M059J (cell line): ENCODE measurements at regions not wholly inside any gene's neighbourhood (a gene's known extent, or its start where the extent isn't known, plus 50 kb on each side); places are given as distances from the start of the nearest gene placed in this dataset.
A peak's percentile ranks its signal among the peaks of the same experiment; 100 is the strongest.

Experiments
- DNase-seq: peaks from one replicate; pipeline ENCODE4 v3.0.0-alpha.2; 2012; ENCODE audit warnings: low read depth

DNA sequence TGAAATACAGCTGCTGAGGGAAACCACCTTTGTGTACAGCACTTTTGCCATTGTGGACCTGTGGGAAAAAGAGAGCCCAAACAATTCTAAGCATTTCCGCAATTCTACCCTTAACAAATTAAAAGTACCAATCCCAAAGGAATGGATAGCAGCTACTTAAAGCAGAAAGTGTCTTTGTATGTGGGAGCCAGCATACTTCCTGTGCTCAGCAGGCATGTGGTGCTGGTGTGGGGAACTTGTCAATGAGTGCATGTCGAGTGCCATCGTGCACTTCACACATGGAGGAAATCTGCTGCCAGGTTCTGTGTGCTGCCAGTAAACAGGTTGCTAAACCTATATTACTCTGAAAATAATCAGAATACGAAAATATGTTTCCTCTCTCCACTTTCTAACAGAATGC, 399.0 kb downstream of the LRRC70 start:
- DNase-seq, result no peak

DNA sequence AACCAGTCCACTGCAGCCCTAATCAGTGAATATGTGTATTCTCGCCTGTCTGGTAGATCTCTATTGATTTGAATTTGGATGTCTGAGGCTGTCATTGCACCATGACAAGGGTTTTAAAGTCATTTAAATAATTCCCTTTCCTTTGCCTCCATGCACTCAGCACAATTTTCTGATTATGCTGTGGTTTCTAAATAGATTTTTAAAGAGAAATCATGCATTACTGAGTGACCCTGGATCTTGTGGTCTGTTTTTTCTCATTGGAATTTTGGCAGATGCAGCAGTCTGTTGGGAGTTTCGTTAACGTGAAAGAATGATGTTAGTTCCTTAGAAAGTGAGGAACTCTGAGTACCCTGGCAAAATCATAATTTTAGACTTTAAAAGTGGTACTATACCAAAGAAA, 396.0 kb downstream of the LRRC70 start:
- no peak for DNase-seq

DNA sequence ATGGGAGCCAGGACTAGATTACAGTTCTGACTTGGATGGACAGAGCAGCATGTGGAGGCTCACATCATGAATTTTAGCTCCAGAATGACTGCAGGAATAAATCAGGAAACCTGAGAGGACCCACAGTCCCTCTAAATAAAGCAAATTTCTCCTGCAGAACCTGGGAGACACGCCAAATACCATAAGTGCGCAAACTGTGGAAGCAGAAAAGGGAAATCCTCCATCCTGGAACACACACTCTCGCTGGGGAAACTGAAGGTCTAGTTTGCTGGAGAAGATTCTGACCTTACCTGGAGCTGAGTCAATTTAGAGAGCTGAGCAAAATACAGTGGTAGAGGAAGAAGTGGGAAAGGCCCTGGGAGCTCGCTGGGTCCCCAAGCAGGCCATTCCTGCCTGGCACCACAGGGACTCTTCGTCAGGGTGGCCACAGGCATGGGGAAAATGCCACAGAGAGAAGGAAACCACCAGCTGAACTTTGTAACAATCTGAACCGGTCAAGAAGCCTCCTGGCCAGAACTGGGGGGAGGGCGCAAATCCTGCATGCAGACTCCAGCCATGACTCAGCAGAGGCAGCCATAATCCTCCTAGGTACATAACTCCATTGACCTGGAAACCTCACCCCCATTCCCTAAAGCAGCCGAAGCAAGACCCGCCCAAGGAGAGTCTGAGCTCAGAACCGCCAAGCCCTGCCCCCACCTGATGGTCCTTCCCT, 390.9 kb downstream of the LRRC70 start:
- peak; percentile 22 for DNase-seq

DNA sequence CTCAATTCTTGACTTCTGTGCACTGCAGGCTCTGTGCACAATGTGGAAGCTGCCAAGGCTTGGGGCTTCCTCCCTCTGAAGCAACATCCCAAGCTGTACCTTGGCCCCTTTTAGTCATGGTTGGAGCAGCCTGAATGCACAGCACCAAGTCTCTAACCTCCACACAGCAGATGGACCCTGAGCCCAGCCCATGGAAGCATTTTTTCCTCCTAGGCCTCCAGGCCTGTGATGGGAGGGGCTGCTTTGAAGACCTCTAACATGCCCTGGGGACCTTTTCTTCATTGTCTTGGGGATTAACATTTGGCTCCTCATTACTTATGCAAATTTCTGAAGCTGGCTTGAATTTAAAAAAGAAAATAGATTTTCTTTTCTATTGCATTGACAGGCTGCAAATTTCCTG, 385.8 kb downstream of the LRRC70 start:
- no peak for DNase-seq

DNA sequence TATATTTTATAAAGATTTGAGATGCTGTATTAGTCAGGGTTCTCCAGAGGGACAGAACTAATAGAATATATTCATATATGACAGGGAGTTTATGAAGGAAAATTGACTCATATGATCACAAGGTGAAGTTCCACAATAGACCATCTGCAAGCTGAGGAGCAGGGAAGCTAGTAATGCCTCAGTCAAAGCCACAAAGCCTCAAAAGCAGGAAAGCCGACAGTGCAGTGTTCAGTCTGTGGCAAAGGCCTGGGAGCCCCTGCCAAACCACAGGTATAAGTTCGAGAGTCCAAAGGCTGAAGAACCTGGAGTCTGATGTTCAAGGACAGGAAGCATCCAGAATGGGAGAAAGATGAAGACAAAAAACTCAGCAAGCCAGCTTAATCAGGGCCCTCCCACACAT, 382.2 kb downstream of the LRRC70 start:
- no peak for DNase-seq

DNA sequence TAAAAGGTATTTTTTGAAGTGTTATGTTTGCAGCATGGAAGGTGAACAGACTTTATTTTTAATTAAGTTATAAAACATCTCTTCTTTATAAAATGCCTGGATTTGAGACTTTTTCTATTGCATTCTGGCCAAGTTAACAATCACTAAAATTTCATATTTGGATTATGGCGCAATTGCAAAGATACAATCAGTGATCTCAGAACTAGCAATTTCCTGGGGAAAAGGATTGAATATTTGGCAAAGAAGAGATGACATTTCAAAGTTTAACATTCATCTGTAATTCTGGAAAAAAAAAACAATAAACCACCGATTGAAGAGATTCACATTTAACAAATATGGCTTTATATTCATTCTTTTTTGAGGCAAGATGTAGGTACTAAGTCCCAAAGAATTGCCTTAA, 378.0 kb downstream of the LRRC70 start:
- no peak for DNase-seq

DNA sequence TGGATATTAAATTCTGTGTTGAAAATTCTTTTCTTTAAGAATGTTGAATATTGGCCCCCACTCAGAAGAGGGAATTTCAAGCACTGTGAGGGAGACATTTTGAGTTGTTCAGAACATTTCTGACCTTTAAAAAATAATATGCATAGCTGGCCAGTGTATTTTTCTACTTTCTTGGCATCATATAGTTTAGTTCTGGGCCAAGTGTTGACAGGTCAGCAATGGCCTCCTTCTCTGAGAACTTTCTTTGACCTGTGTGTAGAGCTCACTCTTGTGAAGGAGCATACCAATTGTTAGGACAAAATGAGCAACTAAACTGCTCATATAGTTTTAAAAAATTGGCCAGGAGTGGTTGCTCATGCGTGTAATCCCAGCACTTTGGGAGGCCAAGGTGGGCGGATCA, 376.0 kb downstream of the LRRC70 start:
- DNase-seq, result no peak

DNA sequence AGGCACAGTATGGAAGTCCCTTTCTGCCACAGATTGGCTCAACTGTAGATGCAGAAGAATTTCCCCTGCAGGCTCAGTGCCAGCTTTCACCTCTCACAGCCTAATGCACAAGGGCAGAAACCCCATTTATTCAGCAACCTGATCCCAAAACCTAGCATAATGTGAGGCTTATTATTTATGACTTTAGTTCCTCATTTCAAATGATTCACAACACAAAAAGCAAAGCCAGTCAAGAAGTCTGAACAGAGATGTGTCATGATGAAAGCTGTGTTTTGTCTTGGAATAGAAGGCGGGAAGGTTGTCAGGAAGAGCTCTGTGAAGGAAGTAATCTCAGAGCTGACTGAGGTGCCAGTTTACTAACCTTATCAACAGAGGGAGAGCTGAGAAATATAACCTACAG, 369.7 kb downstream of the LRRC70 start:
- DNase-seq, result no peak

DNA sequence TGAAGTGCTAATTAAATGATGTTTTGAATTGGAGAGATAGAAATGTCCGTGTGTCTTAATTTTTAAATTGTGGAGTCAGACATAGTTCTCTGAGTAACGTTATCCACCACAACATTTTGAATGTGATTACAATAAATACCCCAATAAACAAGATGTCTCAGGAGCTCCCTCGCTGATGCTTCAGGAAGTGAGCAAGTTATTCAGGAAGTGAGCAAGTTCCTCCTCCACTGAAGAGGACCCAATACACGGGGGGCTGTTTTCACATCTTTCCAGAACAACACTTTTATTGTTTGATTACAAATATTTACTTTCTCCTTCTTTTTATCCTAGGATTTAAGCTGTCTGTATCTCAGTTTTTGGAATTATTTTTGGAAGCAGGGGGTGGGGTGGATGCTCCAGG, 363.8 kb downstream of the LRRC70 start:
- no peak for DNase-seq

DNA sequence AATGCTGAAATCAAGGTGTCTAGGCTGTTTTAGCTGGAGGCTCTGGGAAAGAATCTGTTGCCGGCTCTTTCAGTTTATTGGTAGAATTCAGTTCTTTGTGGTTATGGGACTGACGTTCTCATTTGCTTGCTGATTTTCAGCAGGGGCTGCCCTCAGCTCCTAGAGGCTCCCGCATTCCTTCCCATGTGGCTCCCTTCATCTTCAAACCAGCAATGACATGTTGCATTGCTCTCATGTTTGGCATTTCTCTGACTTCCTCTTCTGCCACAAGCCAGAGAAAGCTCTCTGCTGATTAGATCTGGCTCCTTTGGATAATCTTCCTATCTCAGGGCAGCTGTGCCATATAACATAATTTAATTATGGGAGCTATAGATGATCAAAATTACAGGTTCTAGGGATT, 360.3 kb downstream of the LRRC70 start:
- no peak for DNase-seq

DNA sequence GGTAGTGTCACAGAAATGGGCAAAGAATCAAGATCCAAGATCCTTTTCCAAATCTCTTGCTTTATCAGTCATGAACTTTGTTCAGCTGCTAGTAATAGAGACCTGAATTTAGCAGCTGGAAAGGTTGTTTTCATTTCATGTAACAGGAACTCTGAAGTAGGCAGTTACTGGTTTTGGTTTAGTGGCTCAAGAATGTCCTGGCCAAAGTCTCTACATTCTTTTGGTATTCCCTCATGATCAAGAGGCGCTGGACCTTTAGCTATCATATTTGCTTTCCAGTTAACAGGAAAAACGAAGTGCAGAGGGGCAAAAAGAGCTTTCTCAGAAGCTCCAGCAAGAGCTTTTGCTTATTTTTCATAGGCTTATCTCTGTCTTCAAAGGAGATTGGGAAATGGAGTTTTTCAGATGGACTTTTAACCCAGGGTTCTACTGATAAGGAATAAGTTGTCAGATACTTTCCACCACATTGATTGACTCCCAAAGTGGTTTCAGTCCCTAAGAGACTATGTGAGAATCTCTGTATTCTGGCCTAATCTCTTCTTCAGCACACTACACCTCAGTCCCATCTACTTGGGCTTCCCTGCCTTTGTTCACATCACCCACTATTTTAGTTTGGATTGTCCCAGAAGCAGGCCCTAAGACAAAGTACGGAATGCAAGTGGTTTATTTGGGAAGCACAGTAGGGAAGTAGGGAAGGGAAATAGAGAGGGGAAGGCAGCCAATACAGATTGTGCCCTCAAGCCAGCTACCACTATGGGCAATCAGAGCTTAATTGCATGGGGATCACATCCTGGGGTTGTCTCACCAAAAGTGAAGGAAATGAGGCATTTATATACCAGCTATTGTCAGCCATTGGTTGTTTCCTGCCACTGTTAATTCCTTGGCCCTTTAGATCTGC, 359.3 kb downstream of the LRRC70 start:
- peak; percentile 4 for DNase-seq

DNA sequence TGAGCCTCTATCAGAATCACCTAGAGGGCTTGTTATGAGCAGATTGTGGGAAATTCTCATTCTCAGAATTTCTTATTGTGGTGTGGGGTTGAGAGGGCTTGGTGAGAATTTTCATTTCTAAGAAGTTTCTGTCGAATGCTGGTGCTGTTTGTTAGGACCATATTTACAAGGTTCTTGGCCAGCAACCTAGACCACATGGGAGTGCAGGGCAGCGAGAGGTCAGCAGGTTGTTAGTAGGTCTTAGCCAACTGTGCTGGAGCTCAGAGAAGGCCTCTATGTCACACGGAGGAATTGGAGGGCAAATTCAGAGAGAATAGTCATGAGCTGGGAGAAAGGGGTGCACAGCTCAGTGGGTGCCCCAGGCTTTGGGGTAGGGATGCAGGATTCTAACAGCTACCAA, 357.0 kb downstream of the LRRC70 start:
- DNase-seq, result no peak

DNA sequence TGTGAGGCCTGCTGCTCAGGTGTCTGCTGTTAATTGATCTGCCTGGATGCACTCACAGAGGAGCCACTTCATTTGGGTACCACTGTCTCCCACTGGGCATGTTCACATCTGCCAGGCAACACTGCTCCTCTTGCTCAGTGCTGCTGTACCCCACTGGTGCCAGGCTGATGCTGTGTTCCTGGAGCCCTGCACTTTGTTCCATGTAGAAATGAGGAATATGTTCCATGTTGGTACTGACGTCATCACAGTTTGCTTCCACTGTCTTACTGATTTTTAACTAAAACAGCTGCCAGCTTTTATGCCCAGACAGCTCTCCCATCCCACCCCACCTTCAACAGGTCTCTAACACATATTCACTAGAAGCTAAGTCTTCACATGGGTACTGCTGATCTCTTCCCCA, 355.7 kb downstream of the LRRC70 start:
- DNase-seq, result no peak

DNA sequence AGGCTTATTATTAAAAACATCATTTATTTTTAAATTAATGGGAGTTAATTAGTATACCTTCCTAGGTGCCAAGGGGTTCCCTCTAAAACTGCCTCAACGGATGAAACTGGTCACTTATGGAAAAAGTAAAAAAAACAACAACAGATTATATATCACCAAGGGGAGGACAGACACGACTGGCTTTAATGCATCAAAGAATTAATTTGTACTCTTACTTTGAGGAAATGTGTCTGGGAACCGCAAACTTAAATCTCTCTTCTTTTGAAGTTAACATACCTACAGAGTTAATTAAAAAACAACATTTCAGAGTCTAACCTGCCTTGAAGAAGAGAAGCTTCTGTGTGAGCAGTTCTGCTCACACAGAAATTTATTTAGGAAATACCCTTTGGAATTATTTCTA, 354.6 kb downstream of the LRRC70 start:
- no peak for DNase-seq

DNA sequence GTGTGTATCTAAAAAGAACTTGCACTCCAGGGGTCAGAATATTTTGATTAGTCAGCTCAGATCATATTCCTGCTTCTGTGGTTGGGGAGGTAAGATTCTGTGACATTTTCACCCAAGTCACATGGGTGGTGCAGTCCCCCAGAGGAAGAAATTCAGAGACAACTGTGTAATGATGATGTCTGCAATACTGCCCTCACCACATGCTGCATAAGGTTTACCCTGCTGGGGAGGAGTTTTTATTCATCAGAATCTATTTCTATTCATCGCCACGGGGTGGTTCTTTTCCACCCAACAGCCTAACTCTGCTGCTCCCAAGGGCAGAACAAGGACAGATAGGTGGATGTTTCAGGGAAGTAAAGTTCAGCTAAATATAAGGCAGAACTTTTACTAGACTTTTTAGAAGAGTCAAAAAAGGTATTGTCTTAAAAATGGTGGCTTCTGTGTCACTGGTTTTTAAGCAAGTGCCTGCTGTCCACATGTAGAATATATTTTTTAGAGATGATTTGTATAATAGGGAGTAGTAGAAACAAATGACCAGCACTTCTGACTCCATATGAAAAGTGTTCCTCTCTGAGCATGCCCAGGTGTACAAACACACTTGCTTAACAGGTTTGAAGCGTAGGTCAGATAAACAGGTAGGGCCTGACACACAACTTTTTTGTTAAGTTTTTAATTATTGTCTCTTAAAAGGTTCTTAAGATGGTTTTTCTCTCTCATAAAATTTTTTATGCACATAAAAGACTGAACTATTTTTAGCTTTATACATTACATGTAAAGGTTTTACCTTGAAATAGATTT, 352.7 kb downstream of the LRRC70 start:
- no peak for DNase-seq

DNA sequence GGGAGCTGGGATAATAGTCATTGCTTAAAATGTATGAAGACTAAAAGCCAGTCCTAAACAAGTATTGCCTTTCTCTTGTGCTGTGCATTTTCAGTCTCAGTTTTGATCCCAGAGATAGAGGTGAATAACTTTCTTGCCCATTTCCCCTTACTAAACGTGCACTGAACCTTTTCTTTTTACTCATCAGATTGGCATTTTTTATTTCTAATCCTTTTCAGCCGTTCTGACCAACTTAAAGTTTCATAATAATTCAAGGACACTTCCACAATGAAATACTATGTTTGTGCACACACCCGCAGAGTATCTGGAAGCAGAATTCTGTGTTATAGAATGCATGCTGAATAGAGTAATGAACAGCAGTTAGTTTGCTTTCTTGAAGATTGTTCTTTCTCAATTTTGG, 343.6 kb downstream of the LRRC70 start:
- DNase-seq, result no peak

DNA sequence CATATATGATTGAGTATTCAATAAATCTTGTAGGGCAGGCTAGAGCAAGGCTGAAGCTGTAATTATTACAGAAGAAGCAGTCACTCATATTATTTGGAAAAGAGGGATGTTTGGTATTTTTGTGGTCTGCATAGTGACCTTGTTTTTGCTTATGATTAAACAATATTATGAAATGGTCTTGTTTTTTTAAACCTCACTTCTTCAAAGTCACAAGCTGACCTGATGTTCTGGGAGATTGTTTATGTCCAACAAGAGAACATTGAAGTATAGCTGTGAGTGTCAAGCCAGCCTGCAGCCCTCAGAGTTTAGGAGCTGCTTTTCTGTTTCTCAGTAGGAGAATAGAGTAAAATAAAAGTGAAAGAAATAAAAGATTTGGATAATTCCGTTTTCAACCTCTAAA, 342.2 kb downstream of the LRRC70 start:
- no peak for DNase-seq

DNA sequence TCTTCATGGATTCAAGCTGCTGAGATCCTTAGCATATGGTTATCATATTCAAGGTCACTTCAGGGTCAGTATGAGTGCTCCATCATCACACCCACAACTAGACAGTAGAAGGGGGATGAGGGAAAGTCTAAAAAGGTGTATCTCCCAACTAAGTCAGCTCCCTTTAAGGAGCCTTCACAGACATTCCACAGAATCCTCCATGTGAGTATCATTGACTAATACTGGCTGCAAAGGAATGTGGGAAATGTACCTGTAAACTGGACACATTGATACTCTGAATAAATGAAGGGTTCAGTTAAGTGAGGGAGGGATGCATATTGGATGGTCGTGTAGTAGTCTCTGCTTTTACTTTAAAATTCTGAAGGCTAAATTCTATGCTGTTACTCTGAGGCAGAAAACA, 330.7 kb downstream of the LRRC70 start:
- DNase-seq, result no peak

DNA sequence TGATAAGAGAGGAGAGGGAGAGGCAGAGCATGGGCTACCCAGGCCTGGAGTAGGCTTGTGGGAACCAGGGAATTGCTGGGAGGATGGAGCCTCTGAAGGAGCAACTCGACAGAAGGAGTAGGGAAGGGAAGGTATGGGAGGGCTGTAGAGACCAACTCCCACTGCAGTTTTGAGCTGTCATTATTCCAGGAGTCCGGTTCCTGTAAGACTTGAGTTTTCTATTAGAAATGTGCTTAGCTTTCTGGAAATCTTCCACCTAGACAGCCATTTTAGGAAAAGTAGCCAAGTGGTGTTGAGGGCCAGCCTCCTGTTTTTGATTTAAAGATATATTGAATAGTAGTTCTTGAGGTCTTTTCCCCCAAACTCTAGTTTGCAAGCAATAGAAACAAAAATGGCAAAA, 323.5 kb downstream of the LRRC70 start:
- DNase-seq, result no peak

DNA sequence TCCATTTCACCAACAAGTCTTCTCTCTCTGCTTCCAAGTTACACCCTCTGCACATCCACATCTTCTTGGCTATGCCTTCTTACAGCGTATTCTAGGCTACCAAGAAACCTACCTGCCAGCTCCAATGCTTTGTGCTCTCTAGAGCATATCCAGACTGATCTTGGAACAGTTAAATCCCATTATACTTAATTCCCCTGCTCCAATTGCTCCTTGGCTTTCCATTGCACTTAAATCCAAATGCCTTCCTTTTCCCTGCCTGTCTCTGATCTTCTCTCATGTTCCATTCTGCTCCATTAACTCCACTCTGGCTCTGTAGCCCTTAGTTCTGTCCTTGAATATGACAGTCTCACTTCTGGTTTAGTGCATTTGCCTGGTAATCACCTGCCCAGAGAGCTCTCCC, 322.4 kb downstream of the LRRC70 start:
- no peak for DNase-seq

DNA sequence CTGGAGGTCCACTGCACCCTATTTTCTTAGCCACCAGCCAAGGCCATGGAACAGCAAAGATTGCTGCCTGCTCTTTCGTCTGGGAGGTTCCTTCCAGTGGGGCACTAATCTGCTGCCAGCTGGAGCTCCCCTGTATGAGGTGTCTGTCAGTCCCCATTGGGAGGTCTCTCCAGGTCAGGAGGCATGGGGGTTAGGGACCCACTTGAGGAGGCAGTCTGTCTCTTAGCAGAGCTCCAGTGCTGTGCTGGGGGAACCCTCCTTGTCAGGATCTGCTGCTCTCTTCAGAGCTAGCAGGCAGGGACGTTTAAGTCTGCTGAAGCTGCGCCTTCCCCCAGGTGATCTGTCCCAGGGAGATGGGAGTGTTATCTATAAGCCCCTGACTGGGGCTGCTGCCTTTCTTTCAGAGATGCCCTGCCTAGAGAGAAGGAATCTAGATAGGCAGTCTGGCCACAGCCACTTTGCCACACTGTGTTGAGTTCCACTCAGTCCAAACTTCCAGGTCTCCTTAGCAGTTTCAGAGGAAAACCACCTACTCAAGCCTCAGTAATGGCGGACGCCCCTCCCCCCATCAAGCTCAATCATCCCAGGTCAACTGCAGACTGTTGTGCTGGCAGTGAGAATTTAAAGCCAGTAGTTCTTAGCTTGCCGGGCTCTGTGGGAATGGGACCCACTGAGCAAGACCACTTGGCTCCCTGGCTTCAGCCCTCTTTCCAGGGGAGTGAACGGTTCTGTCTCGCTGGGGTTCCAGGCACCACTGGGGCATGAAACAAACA, 317.7 kb downstream of the LRRC70 start:
- no peak for DNase-seq
